OCI-M1 (cell line): ENCODE measurements at regions not wholly inside any gene's neighbourhood (a gene's known extent, or its start where the extent isn't known, plus 50 kb on each side); places are given as distances from the start of the nearest gene placed in this dataset.
"Not testable (repeated sequence)": the region's sequence is repeated elsewhere in the genome, so short reads cannot be mapped to it uniquely, and the experiment has no call there.

Source experiments
- DNase-seq: peaks from one replicate; lab custom pipeline; 2025; lab: John Stamatoyannopoulos, UW

DNA sequence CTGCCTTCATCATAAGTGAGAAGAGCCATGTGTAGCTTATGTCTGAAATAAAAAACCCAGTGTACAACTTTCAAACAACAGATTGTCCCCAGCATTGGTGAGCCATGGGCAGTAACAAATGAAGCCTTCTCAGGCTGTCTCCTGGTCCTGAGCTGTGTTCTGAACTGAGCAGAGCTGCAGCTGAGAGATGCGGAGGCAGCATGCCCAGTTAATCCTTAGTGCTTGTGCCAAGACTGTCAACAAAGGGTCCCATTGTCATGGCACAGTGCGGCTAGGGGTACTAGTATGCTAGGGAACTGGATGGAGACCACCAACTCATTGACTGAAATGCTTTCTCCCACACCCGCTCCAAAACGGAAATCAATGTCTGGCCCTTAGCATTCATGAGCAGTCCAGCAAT is 154.3 kb downstream of the RMST start:
- DNase-seq: no peak

DNA sequence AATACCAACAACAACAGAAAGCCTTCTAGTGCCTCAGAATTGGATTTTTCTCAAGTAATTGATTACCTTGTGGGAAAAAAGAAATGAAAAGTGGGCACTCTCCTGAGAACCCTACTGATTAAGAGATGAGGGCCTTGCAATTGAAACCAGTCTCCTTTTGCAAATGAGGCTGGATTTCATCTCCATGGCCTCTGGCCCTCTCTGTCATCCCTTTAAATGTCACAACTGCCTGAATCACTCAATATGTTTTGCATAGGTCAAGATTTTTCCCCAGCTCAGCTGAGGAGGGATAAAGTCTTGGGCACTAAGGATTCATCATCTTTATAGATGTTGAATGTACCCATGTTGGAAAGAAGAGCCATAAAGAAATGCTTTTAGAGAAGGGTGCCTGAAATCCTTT is 166.4 kb downstream of the RMST start:
- DNase-seq: no peak

GRCh38 chr12:97629382-97629781 is 166.8 kb downstream of the RMST start:
- no peak for DNase-seq

DNA sequence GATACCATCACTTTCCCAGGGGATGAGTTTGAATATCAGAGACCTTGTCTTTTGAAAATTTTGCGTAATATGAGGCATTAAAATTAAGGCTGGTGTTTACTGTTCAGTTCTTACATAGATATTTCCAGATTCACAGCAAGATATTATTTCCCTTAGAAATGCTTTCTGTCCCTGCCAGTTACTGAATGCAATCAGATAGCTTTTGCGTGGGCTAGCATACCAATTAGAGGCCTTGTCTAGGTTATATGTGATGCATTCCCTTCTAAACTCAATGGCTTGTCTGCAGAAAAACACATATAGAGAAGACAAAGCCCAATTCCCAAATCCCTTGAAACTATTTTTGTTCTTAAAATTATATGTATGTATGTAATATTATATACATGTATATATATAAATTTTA is 167.8 kb downstream of the RMST start:
- no peak for DNase-seq

GRCh38 chr12:97630875-97631274 is 168.3 kb downstream of the RMST start:
- DNase-seq: no peak

- no peak for DNase-seq
Observed at GRCh38 chr12:97637770-97638169, 175.2 kb downstream of the RMST start.

- no peak for DNase-seq
Observed at GRCh38 chr12:97638739-97639138, 176.1 kb downstream of the RMST start.

DNA sequence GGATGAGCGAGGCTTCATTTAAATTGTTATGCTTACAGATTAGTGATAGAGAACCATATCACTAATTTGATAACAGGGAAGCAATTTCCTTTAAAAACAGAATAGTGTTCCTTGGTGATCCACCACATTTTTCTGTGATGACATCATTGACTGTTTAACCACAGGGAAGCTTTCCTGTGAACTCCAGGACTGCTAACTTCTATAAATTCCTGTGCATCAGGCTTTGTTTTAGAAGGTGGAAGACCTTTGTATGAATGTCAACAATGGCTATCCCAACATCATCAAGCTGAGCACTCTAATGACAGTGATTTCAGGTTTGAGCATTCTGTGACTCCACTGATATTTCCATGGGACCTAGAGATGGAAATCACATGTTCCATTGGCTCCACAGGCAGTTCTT is 177.1 kb downstream of the RMST start:
- no peak for DNase-seq

GRCh38 chr12:97640826-97641225 is 178.2 kb downstream of the RMST start:
- no peak for DNase-seq

- DNase-seq: no peak
Observed at GRCh38 chr12:97642911-97643310, 180.3 kb downstream of the RMST start.

- no peak for DNase-seq
Observed at GRCh38 chr12:97643924-97644323, 181.3 kb downstream of the RMST start.

- DNase-seq: no peak
Observed at GRCh38 chr12:97645726-97646125, 183.1 kb downstream of the RMST start.

DNA sequence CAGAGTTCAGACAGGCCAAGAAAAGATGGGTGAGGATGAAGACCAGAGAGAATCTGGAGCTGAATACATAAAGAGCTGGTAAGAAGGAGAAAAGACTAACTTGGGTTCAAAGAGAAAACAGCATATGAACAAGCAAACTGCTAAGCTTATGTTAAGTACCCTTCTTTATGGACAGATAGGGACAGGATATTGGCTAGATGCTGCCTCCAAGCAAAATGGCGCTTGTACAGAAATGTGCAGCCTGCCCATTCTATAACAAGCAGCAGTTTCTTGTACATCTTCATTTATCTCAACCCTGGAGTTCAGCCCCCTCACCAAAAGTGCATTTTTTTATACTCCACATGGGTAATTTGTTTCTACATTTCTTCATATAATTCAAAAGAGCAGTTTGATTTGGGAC is 184.5 kb downstream of the RMST start:
- no peak for DNase-seq

- DNase-seq: no peak
Observed at GRCh38 chr12:97650242-97650641, 187.6 kb downstream of the RMST start.

DNA sequence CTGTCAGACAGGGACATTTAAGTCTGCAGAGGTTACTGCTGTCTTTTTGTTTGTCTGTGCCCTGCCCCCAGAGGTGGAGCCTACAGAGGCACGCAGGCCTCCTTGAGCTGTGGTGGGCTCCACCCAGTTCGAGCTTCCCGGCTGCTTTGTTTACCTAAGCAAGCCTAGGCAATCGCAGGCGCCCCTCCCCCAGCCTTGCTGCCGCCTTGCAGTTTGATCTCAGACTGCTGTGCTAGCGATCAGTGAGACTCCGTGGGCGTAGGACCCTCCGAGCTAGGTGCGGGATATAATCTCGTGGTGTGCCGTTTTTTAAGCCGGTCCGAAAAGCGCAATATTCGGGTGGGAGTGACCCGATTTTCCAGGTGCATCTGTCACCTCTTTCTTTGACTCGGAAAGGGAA is 193.9 kb downstream of the RMST start:
- DNase-seq: not testable (repeated sequence)

DNA sequence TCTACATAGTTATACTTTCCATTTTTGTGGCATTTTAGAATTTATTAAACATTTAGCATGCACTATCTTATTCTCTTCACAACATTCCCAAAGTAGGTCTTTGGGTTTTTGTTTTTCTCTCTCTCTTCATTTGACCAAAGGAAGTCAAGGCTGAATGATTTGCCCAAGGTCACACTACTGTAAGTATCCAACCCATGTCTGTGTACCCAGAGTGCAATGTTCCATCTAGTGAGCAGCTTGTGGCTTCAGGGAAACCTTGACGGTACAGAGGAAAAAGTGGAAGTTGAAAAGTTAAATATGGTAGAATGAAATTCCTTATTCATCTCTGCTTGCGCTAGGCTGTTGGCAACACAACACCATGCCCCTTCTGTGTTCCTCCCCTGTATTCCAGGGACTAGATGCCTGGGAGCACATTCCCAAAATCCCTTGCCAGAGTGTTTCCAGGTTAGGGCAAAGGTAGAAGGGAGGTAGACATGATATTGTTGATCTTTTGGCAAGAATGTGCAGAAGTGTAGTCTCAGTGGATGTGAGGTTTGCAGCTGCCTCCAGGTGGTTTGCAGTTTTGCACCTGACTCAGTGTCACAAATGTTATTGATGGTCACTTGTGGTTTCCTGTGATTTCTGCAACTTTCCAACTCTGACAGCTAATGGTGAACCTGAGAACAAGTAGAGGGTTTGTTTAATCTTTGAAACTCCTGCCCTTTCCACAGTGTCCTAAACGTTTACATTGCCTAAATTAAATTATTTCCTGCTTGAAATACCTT is 196.7 kb downstream of the RMST start:
- no peak for DNase-seq

DNA sequence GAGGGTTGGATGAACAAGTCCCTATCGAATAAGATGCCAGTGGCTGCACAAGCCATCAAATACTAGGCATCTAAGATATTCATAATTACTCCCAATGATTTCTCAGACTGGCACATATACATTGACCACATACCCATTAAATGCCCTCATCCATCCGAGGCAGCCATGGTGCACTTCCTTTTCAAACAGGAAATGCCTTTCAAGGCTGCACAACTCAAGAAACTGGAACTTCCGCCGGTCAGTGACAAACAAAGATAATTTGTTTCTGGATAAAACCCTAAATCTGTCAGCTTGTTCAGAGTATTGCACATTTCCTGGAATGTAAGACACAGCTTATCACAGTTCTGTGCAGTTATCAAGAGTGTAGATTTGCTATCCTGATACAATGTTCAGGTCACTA is 203.7 kb downstream of the RMST start:
- no peak for DNase-seq

DNA sequence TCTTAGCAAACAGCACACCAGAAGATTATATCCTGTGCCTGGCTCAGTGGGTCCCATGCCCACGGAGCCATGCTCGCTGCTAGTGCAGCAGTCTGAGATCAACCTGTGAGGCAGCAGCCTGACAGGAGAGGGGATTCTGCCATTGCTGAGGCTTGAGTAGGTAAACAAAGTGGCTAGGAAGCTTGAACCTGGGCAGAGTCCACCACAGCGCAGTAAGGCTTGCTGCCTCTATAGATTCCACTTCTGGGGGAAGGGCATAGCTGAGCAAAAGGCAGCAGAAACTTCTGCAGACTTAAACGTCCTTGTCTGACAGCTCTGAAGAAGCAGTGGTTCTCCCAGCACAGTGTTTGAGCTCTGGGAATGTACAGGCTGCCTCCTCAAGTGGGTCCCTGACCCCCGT is 210.3 kb downstream of the RMST start:
- DNase-seq: no peak

DNA sequence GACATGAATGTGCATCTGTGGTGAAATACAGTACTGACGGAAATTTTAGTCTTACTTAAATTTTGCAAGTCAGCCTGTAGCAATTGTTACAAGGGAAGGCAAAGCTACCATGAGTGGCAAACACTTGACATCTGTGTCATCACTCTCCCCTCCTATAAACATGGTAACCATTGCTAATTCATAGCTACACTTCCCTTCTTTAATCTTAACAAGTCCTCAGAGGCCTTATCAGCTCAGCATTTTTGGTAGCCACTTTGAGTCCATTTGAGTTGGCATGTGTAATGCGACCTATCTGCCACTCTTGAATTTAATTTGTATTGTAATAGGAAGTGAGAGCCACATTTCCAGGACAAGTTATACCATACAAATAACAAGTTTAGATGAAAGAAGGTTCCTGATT is 218.1 kb downstream of the RMST start:
- DNase-seq: no peak

DNA sequence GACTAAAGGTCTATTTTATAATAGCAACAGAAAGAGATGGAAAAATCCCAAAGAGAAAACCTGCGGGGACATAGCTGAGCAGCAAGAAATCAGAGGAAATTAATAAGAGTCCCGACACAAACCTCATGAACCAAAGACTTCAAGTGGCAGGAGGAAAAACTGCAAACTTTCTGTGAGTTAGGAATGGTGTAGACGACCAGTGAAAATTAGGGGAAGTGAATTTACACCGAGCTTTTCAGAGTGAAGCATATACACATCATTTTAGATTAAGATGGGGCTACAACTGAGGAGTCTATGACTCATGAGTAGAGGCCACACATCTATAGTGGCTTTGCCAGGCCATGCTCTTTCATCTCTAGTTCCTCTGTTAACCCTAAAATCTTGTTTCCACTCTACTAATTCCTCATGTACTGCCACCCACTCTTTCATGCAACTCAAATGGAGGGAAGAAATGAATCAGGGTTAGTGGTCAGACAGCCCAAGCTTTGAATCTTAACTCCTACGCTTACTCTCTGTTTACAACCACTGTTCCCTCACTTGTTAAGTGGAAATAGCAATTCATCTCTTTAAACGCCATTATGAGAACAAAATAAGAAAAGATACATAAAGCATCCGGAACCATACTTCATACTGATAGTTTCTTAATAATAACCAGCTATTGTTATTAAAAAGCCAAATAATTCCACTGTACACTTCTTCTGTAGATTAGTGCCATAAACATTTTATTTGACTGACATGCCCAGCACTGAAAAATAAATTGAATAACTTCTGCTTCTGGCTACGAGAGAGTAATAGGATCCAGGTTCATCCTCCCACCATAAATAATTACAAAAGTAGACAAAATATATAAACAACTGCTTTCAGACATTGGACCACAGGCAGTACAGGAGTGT is 219.3 kb downstream of the RMST start:
- no peak for DNase-seq

- no peak for DNase-seq
Observed at GRCh38 chr12:97685360-97685759, 222.8 kb downstream of the RMST start.

DNA sequence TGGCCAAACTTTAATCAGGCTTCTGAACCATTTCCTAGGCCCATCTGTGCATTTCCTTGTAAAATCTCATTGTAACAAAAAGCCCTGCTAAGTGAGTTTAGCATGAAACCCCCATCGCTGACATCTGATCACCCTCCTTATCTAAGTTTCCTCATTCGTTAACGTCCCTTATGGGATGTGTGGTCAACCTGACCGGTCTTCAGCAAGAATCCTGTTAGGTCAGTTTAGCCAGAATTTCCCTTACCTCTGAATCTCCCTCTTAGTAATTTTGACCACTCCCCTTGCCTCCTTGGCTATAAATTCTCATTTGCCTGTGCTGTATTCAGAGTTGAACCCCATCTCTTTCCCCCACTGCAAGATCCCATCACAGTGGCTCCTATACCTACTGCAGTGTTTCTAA is 239.3 kb downstream of the RMST start:
- no peak for DNase-seq

DNA sequence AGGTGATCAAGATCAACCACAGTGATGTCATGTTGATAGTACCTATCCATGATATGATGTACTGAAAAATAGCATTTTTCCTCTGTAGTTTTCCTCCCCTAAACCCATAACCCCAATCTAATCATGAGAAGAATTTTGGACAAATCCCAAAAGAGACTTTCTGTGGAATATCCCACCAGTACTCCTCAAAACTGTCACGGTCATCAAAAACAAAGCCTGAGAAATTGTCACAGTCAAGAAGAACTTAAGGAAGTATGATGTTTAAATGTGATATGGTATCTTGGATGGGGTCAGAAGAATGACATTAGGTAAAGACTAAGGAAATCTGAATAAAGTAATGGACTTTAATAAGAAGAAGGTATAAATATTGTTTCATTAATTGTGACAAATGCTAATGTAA is 248.8 kb downstream of the RMST start:
- DNase-seq: no peak
